GM23338 (cell line): ENCODE measurements at regions not wholly inside any gene's neighbourhood (a gene's known extent, or its start where the extent isn't known, plus 50 kb on each side); places are given as distances from the start of the nearest gene placed in this dataset.

Experiments
- ATAC-seq: fragments of 200-7000 bp; cut with Tn5 transposase; 3 replicates; pipeline ENCODE4 v1.9.1; 2020
- DNase-seq: peaks from one replicate; pipeline ENCODE4 v3.0.0-alpha.2; 2015; ENCODE audit warnings: low spot score
- H2AFZ ChIP-seq: fragments of 200-600 bp; sonication (generic); 2 replicates; pipeline ENCODE4 v1.8.0; 2016; ENCODE audit warnings: antibody characterized with exemption, mild to moderate bottlenecking, moderate library complexity
- H3F3A ChIP-seq: fragments of 200-600 bp; sonication (generic); replicated peaks from 2 replicates; pipeline ENCODE4 v1.8.0; 2017; ENCODE audit warnings: antibody characterized with exemption, mixed run types, low read depth
- H3K27ac ChIP-seq: fragments of 200-600 bp; sonication (generic); 2 replicates; pipeline ENCODE4 v1.6.1; 2016; ENCODE audit warnings: low read depth
- H3K27me3 ChIP-seq: fragments of 200-600 bp; sonication (generic); 2 replicates; pipeline ENCODE4 v1.8.0; 2016; ENCODE audit warnings: mild to moderate bottlenecking, mixed run types, moderate library complexity; ENCODE audit not compliant: insufficient read depth
- H3K36me3 ChIP-seq: fragments of 200-600 bp; sonication (generic); 2 replicates; pipeline ENCODE4 v1.8.0; 2016; ENCODE audit warnings: mild to moderate bottlenecking; ENCODE audit not compliant: insufficient read depth
- H3K4me1 ChIP-seq: fragments of 200-600 bp; sonication (generic); 2 replicates; pipeline ENCODE4 v1.8.0; 2016; ENCODE audit warnings: mild to moderate bottlenecking, moderate library complexity; ENCODE audit not compliant: insufficient read depth
- H3K4me2 ChIP-seq: fragments of 200-600 bp; sonication (generic); 2 replicates; pipeline ENCODE4 v1.7.1; 2017; ENCODE audit warnings: mixed run types
- H3K4me3 ChIP-seq: fragments of 200-600 bp; sonication (generic); 2 replicates; pipeline ENCODE4 v1.6.1; 2016; ENCODE audit warnings: mixed run types
- H3K79me2 ChIP-seq: fragments of 200-600 bp; sonication (generic); replicated peaks from 2 replicates; pipeline ENCODE4 v1.8.0; 2017; ENCODE audit warnings: mild to moderate bottlenecking; ENCODE audit not compliant: insufficient read depth
- H3K9me2 ChIP-seq: fragments of 200-600 bp; sonication (generic); 2 replicates; pipeline ENCODE4 v1.8.0; 2017; ENCODE audit not compliant: insufficient read depth
- H4K20me1 ChIP-seq: fragments of 200-600 bp; sonication (generic); replicated peaks from 2 replicates; pipeline ENCODE4 v1.8.0; 2017; ENCODE audit warnings: mild to moderate bottlenecking; ENCODE audit not compliant: insufficient read depth
- H3K27ac Mint-ChIP-seq: 2 replicates; pipeline ENCODE4 v1.8.0; 2020; ENCODE audit warnings: inconsistent platforms, mild to moderate bottlenecking, moderate library complexity, mixed read lengths
- H3K27me3 Mint-ChIP-seq: 3 replicates; pipeline ENCODE4 v1.8.0; 2022; ENCODE audit warnings: low read depth, mild to moderate bottlenecking, moderate library complexity, mixed read lengths, inconsistent platforms; ENCODE audit not compliant: insufficient read depth, poor library complexity
- H3K36me3 Mint-ChIP-seq: 3 replicates; pipeline ENCODE4 v1.8.0; 2021; ENCODE audit warnings: low read depth, mild to moderate bottlenecking, inconsistent platforms, moderate library complexity, mixed read lengths
- H3K4me1 Mint-ChIP-seq: 3 replicates; pipeline ENCODE4 v1.8.0; 2020; ENCODE audit warnings: mild to moderate bottlenecking, inconsistent platforms, mixed read lengths
- H3K4me3 Mint-ChIP-seq: 3 replicates; pipeline ENCODE4 v1.8.0; 2021; ENCODE audit warnings: moderate library complexity, mild to moderate bottlenecking, inconsistent platforms, mixed read lengths
- H3K9me3 Mint-ChIP-seq: 3 replicates; pipeline ENCODE4 v1.8.0; 2020; ENCODE audit warnings: moderate library complexity, mild to moderate bottlenecking, inconsistent platforms, mixed read lengths
- CREB1 ChIP-seq: fragments of 250-450 bp; sonication (Bioruptor Pico); IDR thresholded peaks from 2 replicates; pipeline ENCODE4 v1.5.0; 2020; ENCODE audit warnings: low read depth, mild to moderate bottlenecking, moderate library complexity
- CTCF ChIP-seq, 2 experiments: fragments of 200-600 bp in 1 of 2; sonication (generic) in 1 of 2; conservative IDR thresholded peaks; 2 replicates each; pipeline versions ENCODE4 v1.5.1 to v1.6.1; 2016 to 2017; ENCODE audit warnings: antibody characterized with exemption in 2 of 2, low read depth in 2 of 2, mild to moderate bottlenecking in 2 of 2, moderate library complexity in 1 of 2
- ETS1 ChIP-seq: IDR thresholded peaks from 2 replicates; pipeline ENCODE4 v1.6.1; 2016; ENCODE audit warnings: antibody characterized with exemption
- EZH2 ChIP-seq: fragments of 200-600 bp; sonication (generic); IDR thresholded peaks from one replicate; pipeline ENCODE4 v1.8.0; 2017; ENCODE audit warnings: antibody characterized with exemption, mild to moderate bottlenecking, low read depth; ENCODE audit not compliant: unreplicated experiment
- EZH2phosphoT487 ChIP-seq: fragments of 200-600 bp; sonication (generic); IDR thresholded peaks from one replicate; pipeline ENCODE4 v1.8.1; 2018; ENCODE audit warnings: antibody characterized with exemption; ENCODE audit not compliant: unreplicated experiment
- JUNB ChIP-seq: IDR thresholded peaks from one replicate; pipeline ENCODE4 v1.6.1; 2016; ENCODE audit warnings: antibody characterized with exemption; ENCODE audit not compliant: unreplicated experiment
- NANOG ChIP-seq: IDR thresholded peaks from 2 replicates; pipeline ENCODE4 v1.6.1; 2016; ENCODE audit warnings: antibody characterized with exemption, borderline replicate concordance
- POLR2AphosphoS5 ChIP-seq: IDR thresholded peaks from 2 replicates; pipeline ENCODE4 v1.6.1; 2016; ENCODE audit warnings: antibody characterized with exemption, low read depth
- REST ChIP-seq: IDR thresholded peaks from one replicate; pipeline ENCODE4 v1.6.1; 2018; ENCODE audit warnings: antibody characterized with exemption; ENCODE audit not compliant: unreplicated experiment
- STAT1 ChIP-seq: IDR thresholded peaks from one replicate; pipeline ENCODE4 v1.6.1; 2016; ENCODE audit warnings: antibody characterized with exemption; ENCODE audit not compliant: unreplicated experiment
- ZNF114 ChIP-seq: fragments of 250-450 bp; sonication (Bioruptor Pico); IDR thresholded peaks from 2 replicates; pipeline ENCODE4 v1.5.0; 2020; ENCODE audit warnings: mild to moderate bottlenecking, moderate library complexity
- ZNF331 ChIP-seq: fragments of 250-450 bp; sonication (Bioruptor Pico); IDR thresholded peaks from 2 replicates; pipeline ENCODE4 v1.5.0; 2020; ENCODE audit warnings: low read depth, mild to moderate bottlenecking, moderate library complexity
- TF ChIP-seq, protein P1 (sequence below): fragments of 250-450 bp; sonication (Bioruptor Pico); IDR thresholded peaks from 2 replicates; pipeline ENCODE4 v1.5.0; 2020; ENCODE audit warnings: mild to moderate bottlenecking, moderate library complexity

GRCh38 chr3:98699132-98699531 is 64.0 kb upstream of the ST3GAL6 start:
- TF ChIP-seq CTCF (conservative IDR thresholded peaks at IDR 0.05; ENCODE audit: low read depth in 2 of 2) (no peak), EZH2 (no peak), REST (no peak), ETS1 (no peak), EZH2phosphoT487 (no peak), JUNB (no peak), ZNF331 (no peak), POLR2AphosphoS5 (no peak), NANOG (no peak), ZNF114 (CRISPR knock-in tag) (no peak), CREB1 (no peak), STAT1 (no peak)
- TF ChIP-seq, protein P1, sequence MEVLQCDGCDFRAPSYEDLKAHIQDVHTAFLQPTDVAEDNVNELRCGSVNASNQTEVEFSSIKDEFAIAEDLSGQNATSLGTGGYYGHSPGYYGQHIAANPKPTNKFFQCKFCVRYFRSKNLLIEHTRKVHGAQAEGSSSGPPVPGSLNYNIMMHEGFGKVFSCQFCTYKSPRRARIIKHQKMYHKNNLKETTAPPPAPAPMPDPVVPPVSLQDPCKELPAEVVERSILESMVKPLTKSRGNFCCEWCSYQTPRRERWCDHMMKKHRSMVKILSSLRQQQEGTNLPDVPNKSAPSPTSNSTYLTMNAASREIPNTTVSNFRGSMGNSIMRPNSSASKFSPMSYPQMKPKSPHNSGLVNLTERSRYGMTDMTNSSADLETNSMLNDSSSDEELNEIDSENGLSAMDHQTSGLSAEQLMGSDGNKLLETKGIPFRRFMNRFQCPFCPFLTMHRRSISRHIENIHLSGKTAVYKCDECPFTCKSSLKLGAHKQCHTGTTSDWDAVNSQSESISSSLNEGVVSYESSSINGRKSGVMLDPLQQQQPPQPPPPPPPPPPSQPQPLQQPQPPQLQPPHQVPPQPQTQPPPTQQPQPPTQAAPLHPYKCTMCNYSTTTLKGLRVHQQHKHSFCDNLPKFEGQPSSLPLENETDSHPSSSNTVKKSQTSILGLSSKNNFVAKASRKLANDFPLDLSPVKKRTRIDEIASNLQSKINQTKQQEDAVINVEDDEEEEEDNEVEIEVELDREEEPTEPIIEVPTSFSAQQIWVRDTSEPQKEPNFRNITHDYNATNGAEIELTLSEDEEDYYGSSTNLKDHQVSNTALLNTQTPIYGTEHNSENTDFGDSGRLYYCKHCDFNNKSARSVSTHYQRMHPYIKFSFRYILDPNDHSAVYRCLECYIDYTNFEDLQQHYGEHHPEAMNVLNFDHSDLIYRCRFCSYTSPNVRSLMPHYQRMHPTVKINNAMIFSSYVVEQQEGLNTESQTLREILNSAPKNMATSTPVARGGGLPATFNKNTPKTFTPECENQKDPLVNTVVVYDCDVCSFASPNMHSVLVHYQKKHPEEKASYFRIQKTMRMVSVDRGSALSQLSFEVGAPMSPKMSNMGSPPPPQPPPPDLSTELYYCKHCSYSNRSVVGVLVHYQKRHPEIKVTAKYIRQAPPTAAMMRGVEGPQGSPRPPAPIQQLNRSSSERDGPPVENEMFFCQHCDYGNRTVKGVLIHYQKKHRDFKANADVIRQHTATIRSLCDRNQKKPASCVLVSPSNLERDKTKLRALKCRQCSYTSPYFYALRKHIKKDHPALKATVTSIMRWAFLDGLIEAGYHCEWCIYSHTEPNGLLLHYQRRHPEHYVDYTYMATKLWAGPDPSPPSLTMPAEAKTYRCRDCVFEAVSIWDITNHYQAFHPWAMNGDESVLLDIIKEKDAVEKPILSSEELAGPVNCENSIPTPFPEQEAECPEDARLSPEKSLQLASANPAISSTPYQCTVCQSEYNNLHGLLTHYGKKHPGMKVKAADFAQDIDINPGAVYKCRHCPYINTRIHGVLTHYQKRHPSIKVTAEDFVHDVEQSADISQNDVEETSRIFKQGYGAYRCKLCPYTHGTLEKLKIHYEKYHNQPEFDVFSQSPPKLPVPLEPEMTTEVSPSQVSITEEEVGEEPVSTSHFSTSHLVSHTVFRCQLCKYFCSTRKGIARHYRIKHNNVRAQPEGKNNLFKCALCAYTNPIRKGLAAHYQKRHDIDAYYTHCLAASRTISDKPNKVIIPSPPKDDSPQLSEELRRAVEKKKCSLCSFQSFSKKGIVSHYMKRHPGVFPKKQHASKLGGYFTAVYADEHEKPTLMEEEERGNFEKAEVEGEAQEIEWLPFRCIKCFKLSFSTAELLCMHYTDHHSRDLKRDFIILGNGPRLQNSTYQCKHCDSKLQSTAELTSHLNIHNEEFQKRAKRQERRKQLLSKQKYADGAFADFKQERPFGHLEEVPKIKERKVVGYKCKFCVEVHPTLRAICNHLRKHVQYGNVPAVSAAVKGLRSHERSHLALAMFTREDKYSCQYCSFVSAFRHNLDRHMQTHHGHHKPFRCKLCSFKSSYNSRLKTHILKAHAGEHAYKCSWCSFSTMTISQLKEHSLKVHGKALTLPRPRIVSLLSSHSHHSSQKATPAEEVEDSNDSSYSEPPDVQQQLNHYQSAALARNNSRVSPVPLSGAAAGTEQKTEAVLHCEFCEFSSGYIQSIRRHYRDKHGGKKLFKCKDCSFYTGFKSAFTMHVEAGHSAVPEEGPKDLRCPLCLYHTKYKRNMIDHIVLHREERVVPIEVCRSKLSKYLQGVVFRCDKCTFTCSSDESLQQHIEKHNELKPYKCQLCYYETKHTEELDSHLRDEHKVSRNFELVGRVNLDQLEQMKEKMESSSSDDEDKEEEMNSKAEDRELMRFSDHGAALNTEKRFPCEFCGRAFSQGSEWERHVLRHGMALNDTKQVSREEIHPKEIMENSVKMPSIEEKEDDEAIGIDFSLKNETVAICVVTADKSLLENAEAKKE (CRISPR knock-in tag), result no peak
- Histone ChIP-seq H3K9me2 (no peaks in the 10 kb centered on the region), H3K4me3 (no peak overlapping the region), H3K4me1 (no peaks in the 10 kb centered on the region), H3K4me2 (no peak overlapping the region), H3K27me3 (no peaks in the 10 kb centered on the region), H3K79me2 (no peaks in the 10 kb centered on the region), H3K36me3 (no peaks in the 10 kb centered on the region), H3F3A (no peaks in the 10 kb centered on the region), H4K20me1 (no peaks in the 10 kb centered on the region), H3K27ac (no peak overlapping the region), H2AFZ (no peak overlapping the region)
- H3K27me3 Mint-ChIP-seq, result no peaks in the 10 kb centered on the region
- ATAC-seq (no peak), DNase-seq (no peak)
- H3K9me3 Mint-ChIP-seq, result no peaks in the 10 kb centered on the region; the same call in 2 of the 3 replicates
- H3K36me3 Mint-ChIP-seq, result no peaks in the 10 kb centered on the region
- H3K4me1 Mint-ChIP-seq, result no peaks in the 10 kb centered on the region
- H3K4me3 Mint-ChIP-seq, result no peak overlapping the region
- H3K27ac Mint-ChIP-seq, result no peak overlapping the region
